HG03432 (cell line): ENCODE measurements at regions not wholly inside any gene's neighbourhood (a gene's known extent, or its start where the extent isn't known, plus 50 kb on each side); places are given as distances from the start of the nearest gene placed in this dataset.
"Not testable (repeated sequence)": the region's sequence is repeated elsewhere in the genome, so short reads cannot be mapped to it uniquely, and the experiment has no call there.

Source experiments
- ATAC-seq: cut with Tn5 transposase; IDR thresholded peaks from one replicate; pipeline ENCODE4 v1.9.1; 2021; ENCODE audit warnings: mild to moderate bottlenecking, moderate library complexity; ENCODE audit not compliant: unreplicated experiment

- no peak for ATAC-seq
These were observed 70.2 kb upstream of the BTG3 start for GRCh38 chr21:17682924-17683323.

- peak; percentile 96 for ATAC-seq
These were observed 66.4 kb upstream of the BTG3 start for GRCh38 chr21:17679002-17679600.

- ATAC-seq, result not testable (repeated sequence)
These were observed 64.2 kb upstream of the BTG3 start for GRCh38 chr21:17676930-17677329.

- no peak for ATAC-seq
These were observed 61.4 kb upstream of the BTG3 start for GRCh38 chr21:17674106-17674505.

GRCh38 chr21:17673261-17674020 is 60.7 kb upstream of the BTG3 start:
- no peak for ATAC-seq

GRCh38 chr21:17671733-17672132 is 59.0 kb upstream of the BTG3 start:
- no peak for ATAC-seq

- ATAC-seq, result no peak
These were observed 55.9 kb upstream of the BTG3 start for GRCh38 chr21:17668479-17669140.

- ATAC-seq, result no peak
These were observed 54.6 kb upstream of the BTG3 start for GRCh38 chr21:17667256-17667655.
